ENCODE measurements at regions not wholly inside any gene's neighbourhood (a gene's known extent, or its start where the extent isn't known, plus 50 kb on each side); places are given as distances from the start of the nearest gene placed in this dataset.

- Histone ChIP-seq H3K27ac (ENCODE audit: low read length) (no peak overlapping the region), H3K9ac (ENCODE audit: low read length) (no peak overlapping the region), H3K4me3 (ENCODE audit: low read length) (no peak overlapping the region), H2AFZ (ENCODE audit: low read depth, low read length) (no peak overlapping the region), H3K79me2 (ENCODE audit: low read length) (no peaks in the 10 kb centered on the region), H3K27me3 (ENCODE audit: low read depth, low read length) (no peaks in the 10 kb centered on the region), H3K4me2 (ENCODE audit: low read length) (no peak overlapping the region), H3K4me1 (ENCODE audit: low read length) (no peaks in the 10 kb centered on the region), H4K20me1 (ENCODE audit: insufficient read depth, low read length) (no peaks in the 10 kb centered on the region), H3K9me3 (ENCODE audit: insufficient read depth, low read length) (no peaks in the 10 kb centered on the region), H3K36me3 (replicated peaks; ENCODE audit: low read depth, low read length) (no peaks in the 10 kb centered on the region)
- TF ChIP-seq EZH2phosphoT487 (IDR thresholded peaks at IDR 0.05; ENCODE audit: low read depth) (no peak), CTCF (IDR thresholded peaks at IDR 0.05; ENCODE audit: low read depth, low read length) (no peak)
Observed at GRCh38 chr14:38838979-38839323, 264.1 kb downstream of the SEC23A start.

- Histone ChIP-seq H4K20me1 (ENCODE audit: insufficient read depth, low read length) (no peaks in the 10 kb centered on the region), H3K4me3 (ENCODE audit: low read length) (no peak overlapping the region), H3K4me2 (ENCODE audit: low read length) (no peak overlapping the region), H3K79me2 (ENCODE audit: low read length) (no peaks in the 10 kb centered on the region), H3K9me3 (ENCODE audit: insufficient read depth, low read length) (no peaks in the 10 kb centered on the region), H3K27ac (ENCODE audit: low read length) (no peak overlapping the region), H3K4me1 (ENCODE audit: low read length) (no peaks in the 10 kb centered on the region), H3K36me3 (replicated peaks; ENCODE audit: low read depth, low read length) (no peaks in the 10 kb centered on the region), H3K27me3 (ENCODE audit: low read depth, low read length) (no peaks in the 10 kb centered on the region), H2AFZ (ENCODE audit: low read depth, low read length) (no peak overlapping the region), H3K9ac (ENCODE audit: low read length) (no peak overlapping the region)
- no peak for TF ChIP-seq EZH2phosphoT487 (IDR thresholded peaks at IDR 0.05; ENCODE audit: low read depth)
- no peak for TF ChIP-seq CTCF (IDR thresholded peaks at IDR 0.05; ENCODE audit: low read depth, low read length)
Observed at GRCh38 chr14:38838049-38838978, 264.7 kb downstream of the SEC23A start.

GRCh38 chr14:38837343-38838048, 265.5 kb downstream of the SEC23A start:
- Histone ChIP-seq H4K20me1 (ENCODE audit: insufficient read depth, low read length) (no peaks in the 10 kb centered on the region), H3K27ac (ENCODE audit: low read length) (no peak overlapping the region), H3K9ac (ENCODE audit: low read length) (no peak overlapping the region), H3K4me1 (ENCODE audit: low read length) (no peaks in the 10 kb centered on the region), H3K9me3 (ENCODE audit: insufficient read depth, low read length) (no peaks in the 10 kb centered on the region), H2AFZ (ENCODE audit: low read depth, low read length) (no peak overlapping the region), H3K4me3 (ENCODE audit: low read length) (no peak overlapping the region), H3K4me2 (ENCODE audit: low read length) (no peak overlapping the region), H3K27me3 (ENCODE audit: low read depth, low read length) (no peaks in the 10 kb centered on the region), H3K36me3 (replicated peaks; ENCODE audit: low read depth, low read length) (no peaks in the 10 kb centered on the region), H3K79me2 (ENCODE audit: low read length) (no peaks in the 10 kb centered on the region)
- no peak for TF ChIP-seq CTCF (IDR thresholded peaks at IDR 0.05; ENCODE audit: low read depth, low read length)
- TF ChIP-seq EZH2phosphoT487 (IDR thresholded peaks at IDR 0.05; ENCODE audit: low read depth): no peak

GRCh38 chr14:38836539-38836938, 266.5 kb downstream of the SEC23A start:
- H4K20me1 ChIP-seq (ENCODE audit: insufficient read depth, low read length): no peaks in the 10 kb centered on the region
- no peak overlapping the region for H2AFZ ChIP-seq (ENCODE audit: low read depth, low read length)
- no peak overlapping the region for H3K9ac ChIP-seq (ENCODE audit: low read length)
- H3K9me3 ChIP-seq (ENCODE audit: insufficient read depth, low read length): no peaks in the 10 kb centered on the region
- H3K79me2 ChIP-seq (ENCODE audit: low read length): no peaks in the 10 kb centered on the region
- H3K4me2 ChIP-seq (ENCODE audit: low read length): no peak overlapping the region
- H3K27me3 ChIP-seq (ENCODE audit: low read depth, low read length): no peaks in the 10 kb centered on the region
- TF ChIP-seq EZH2phosphoT487 (IDR thresholded peaks at IDR 0.05; ENCODE audit: low read depth): no peak
- TF ChIP-seq CTCF (IDR thresholded peaks at IDR 0.05; ENCODE audit: low read depth, low read length): no peak
- H3K27ac ChIP-seq (ENCODE audit: low read length): no peak overlapping the region
- no peaks in the 10 kb centered on the region for H3K4me1 ChIP-seq (ENCODE audit: low read length)
- no peaks in the 10 kb centered on the region for H3K36me3 ChIP-seq (replicated peaks; ENCODE audit: low read depth, low read length)
- H3K4me3 ChIP-seq (ENCODE audit: low read length): no peak overlapping the region

Measured in OCI-LY3 (cell line).